ENCODE measurements at regions not wholly inside any gene's neighbourhood (a gene's known extent, or its start where the extent isn't known, plus 50 kb on each side); places are given as distances from the start of the nearest gene placed in this dataset.

GRCh38 chr5:67358186-67358585 lies 161.6 kb upstream of the CD180 start (continued):
- no peak for TF ChIP-seq ATF1 (CRISPR knock-in tag; IDR thresholded peaks at IDR 0.05)
- TF ChIP-seq EMX1 (CRISPR knock-in tag; IDR thresholded peaks at IDR 0.05), result no peak
- TF ChIP-seq ATF3 (CRISPR knock-in tag; conservative IDR thresholded peaks at IDR 0.05), result no peak

GRCh38 chr5:67355120-67355713 lies 158.6 kb upstream of the CD180 start:
- no peak overlapping the region for H3K4me3 Mint-ChIP-seq
- DNase-seq (ENCODE audit: low spot score) (no peak), ATAC-seq (no peak)
- H3K4me1 Mint-ChIP-seq, result peaks cover 21% of the 10 kb centered on the region
- CTCF ChIA-PET, result interaction anchor here (0.5 to 1.4 kb wide), 2 partner anchors 40 to 1283 kb away, joined by 3 read pairs; no protein-coding TSS in a partner anchor
- TF ChIP-seq ELF4 (CRISPR knock-in tag; IDR thresholded peaks at IDR 0.05; ENCODE audit: low read depth) (no peak), CTCF (IDR thresholded peaks at IDR 0.05) (no peak), ERG (CRISPR knock-in tag; IDR thresholded peaks at IDR 0.05) (no peak), ATF2 (CRISPR knock-in tag; IDR thresholded peaks at IDR 0.05; ENCODE audit: borderline replicate concordance, low read depth) (no peak), HMGA2 (CRISPR knock-in tag; IDR thresholded peaks at IDR 0.05) (no peak), KAT7 (CRISPR knock-in tag; IDR thresholded peaks at IDR 0.05; ENCODE audit: borderline replicate concordance) (no peak), JUN (CRISPR knock-in tag; IDR thresholded peaks at IDR 0.05) (no peak), HMGXB4 (CRISPR knock-in tag; IDR thresholded peaks at IDR 0.05) (no peak), ZBTB43 (CRISPR knock-in tag; IDR thresholded peaks at IDR 0.05) (no peak), MAX (CRISPR knock-in tag; IDR thresholded peaks at IDR 0.05) (no peak), ARID4B (CRISPR knock-in tag; IDR thresholded peaks at IDR 0.05; ENCODE audit: borderline replicate concordance) (no peak), PRDM15 (CRISPR knock-in tag; IDR thresholded peaks at IDR 0.05) (no peak), RORB (CRISPR knock-in tag; IDR thresholded peaks at IDR 0.05) (no peak), OVOL2 (CRISPR knock-in tag; IDR thresholded peaks at IDR 0.05; ENCODE audit: borderline replicate concordance) (no peak)
- no peaks in the 10 kb centered on the region for H3K36me3 Mint-ChIP-seq
- peaks cover 10% of the 10 kb centered on the region; the same call in 1 of the 2 replicates for H3K9me3 Mint-ChIP-seq
- H3K27me3 Mint-ChIP-seq (ENCODE audit: low read depth), result no peaks in the 10 kb centered on the region
- POLR2A ChIA-PET, result no interaction called here
- H3K27ac Mint-ChIP-seq, result no peak overlapping the region

Measured in WTC11 (cell line).